Right cardiac atrium (tissue), 5 donors: ENCODE measurements at regions not wholly inside any gene's neighbourhood (a gene's known extent, or its start where the extent isn't known, plus 50 kb on each side); places are given as distances from the start of the nearest gene placed in this dataset.

Experiments used
- ATAC-seq, 2 donors: fragments of 200-7000 bp; cut with Tn5 transposase; one replicate each; pipeline versions ENCODE4 v1.8.0 to v1.9.1; 2020; ENCODE audit warnings: moderate library complexity in 2 of 2, mild to moderate bottlenecking in 1 of 2
- DNase-seq, 3 donors: peaks; one replicate each; pipeline ENCODE4 v3.0.0-alpha.2; 2020
- H3K27ac ChIP-seq: one replicate; pipeline ENCODE4 v1.5.1; 2013; ENCODE audit warnings: mild to moderate bottlenecking, low read length, control low read depth, moderate library complexity
- H3K27me3 ChIP-seq: one replicate; pipeline ENCODE4 v1.6.1; 2013; ENCODE audit not compliant: control insufficient read depth, insufficient read depth
- H3K4me1 ChIP-seq: one replicate; pipeline ENCODE4 v1.6.1; 2013; ENCODE audit warnings: low read length; ENCODE audit not compliant: control insufficient read depth, insufficient read depth
- H3K4me3 ChIP-seq: one replicate; pipeline ENCODE4 v1.5.1; 2013; ENCODE audit warnings: low read length, control low read depth
- H3K9me3 ChIP-seq: one replicate; pipeline ENCODE4 v1.6.1; 2013; ENCODE audit warnings: low read length; ENCODE audit not compliant: control insufficient read depth
- WGBS: extraction: QIAGEN DNeasy Blood & Tissue Kit; methylation state at CpG from one replicate; pipeline ENCODE4 v1.1.7; 2013; 5-methylcytosine and 5-hydroxymethylcytosine counted together
- intact Hi-C, 4 donors: fragments of 100-400 bp; cut with DNase I; formaldehyde crosslinking; loops; one replicate each; pipeline versions ENCODE4 v1.11.0 to v1.14.0; 2022 to 2023
- donor health status: healthy with polysubstance abuse.
- donor health status: DM: no; HTN: yes; CAD: no.
- donor health status: DM: no; HTN: no; CAD: no.
- donor health status: DM: no; HTN: yes; CAD: no; lungs with severe emphysema.
- donor health status: DM: yes; HTN: yes; CAD: no.

- WGBS, result 39% methylated on average over 2 of the region's 2 CpGs
- Histone ChIP-seq H3K4me3 (no peak overlapping the region), H3K27ac (no peak overlapping the region), H3K4me1 (peaks cover 2% of the 10 kb centered on the region), H3K9me3 (no peaks in the 10 kb centered on the region), H3K27me3 (no peaks in the 10 kb centered on the region)
- intact Hi-C loops, result no loop called here
- DNase-seq (no peak), ATAC-seq (peak in 1 of 2 donors; percentile 16)
Measured at GRCh38 chr4:15352524-15352923, 75.3 kb upstream of the C1QTNF7 start.

GRCh38 chr4:15353207-15353606 is 74.6 kb upstream of the C1QTNF7 start:
- Histone ChIP-seq H3K4me1 (peaks cover 2% of the 10 kb centered on the region), H3K27me3 (no peaks in the 10 kb centered on the region), H3K9me3 (no peaks in the 10 kb centered on the region), H3K4me3 (no peak overlapping the region), H3K27ac (no peak overlapping the region)
- DNase-seq (no peak), ATAC-seq (no peak)
- intact Hi-C loops, result no loop called here
- 50% methylated on average over 3 of the region's 3 CpGs for WGBS

GRCh38 chr4:15354371-15355297 is 73.2 kb upstream of the C1QTNF7 start:
- no peak for DNase-seq
- Histone ChIP-seq H3K27ac (no peak overlapping the region), H3K4me3 (no peak overlapping the region), H3K4me1 (peaks cover 2% of the 10 kb centered on the region), H3K27me3 (no peaks in the 10 kb centered on the region), H3K9me3 (no peaks in the 10 kb centered on the region)
- intact Hi-C loops, result no loop called here
- WGBS, result 86% methylated on average over 8 of the region's 8 CpGs
- ATAC-seq, result peak in 1 of 2 donors; percentile 19

- ATAC-seq (no peak), DNase-seq (no peak)
- 97% methylated on average over 2 of the region's 2 CpGs for WGBS
- H3K9me3 ChIP-seq, result no peaks in the 10 kb centered on the region
- intact Hi-C loops, result no loop called here
- H3K4me3 ChIP-seq, result no peak overlapping the region
- H3K27ac ChIP-seq, result no peak overlapping the region
- H3K4me1 ChIP-seq, result no peaks in the 10 kb centered on the region
- no peaks in the 10 kb centered on the region for H3K27me3 ChIP-seq
Measured at GRCh38 chr4:15361529-15361928, 66.3 kb upstream of the C1QTNF7 start.

GRCh38 chr4:15362541-15362940 is 65.3 kb upstream of the C1QTNF7 start:
- no peak for DNase-seq
- Histone ChIP-seq H3K27me3 (no peaks in the 10 kb centered on the region), H3K27ac (no peak overlapping the region), H3K4me3 (no peak overlapping the region), H3K4me1 (no peaks in the 10 kb centered on the region), H3K9me3 (no peaks in the 10 kb centered on the region)
- ATAC-seq, result no peak
- WGBS, result 75% methylated on average over 2 of the region's 2 CpGs
- intact Hi-C loops, result no loop called here

GRCh38 chr4:15364183-15364582 is 63.6 kb upstream of the C1QTNF7 start:
- DNase-seq, result no peak
- no peaks in the 10 kb centered on the region for H3K9me3 ChIP-seq
- no peak overlapping the region for H3K4me3 ChIP-seq
- no peaks in the 10 kb centered on the region for H3K4me1 ChIP-seq
- H3K27me3 ChIP-seq, result no peaks in the 10 kb centered on the region
- H3K27ac ChIP-seq, result no peak overlapping the region
- ATAC-seq, result no peak
- intact Hi-C loops, result no loop called here

- ATAC-seq (no peak), DNase-seq (no peak)
- Histone ChIP-seq H3K27ac (no peak overlapping the region), H3K4me1 (no peaks in the 10 kb centered on the region), H3K4me3 (no peak overlapping the region), H3K27me3 (no peaks in the 10 kb centered on the region), H3K9me3 (no peaks in the 10 kb centered on the region)
- intact Hi-C loops, result no loop called here
- 16% methylated on average over 1 of the region's 1 CpG for WGBS
Measured at GRCh38 chr4:15365641-15366040, 62.2 kb upstream of the C1QTNF7 start.

- Histone ChIP-seq H3K27me3 (no peaks in the 10 kb centered on the region), H3K4me1 (no peaks in the 10 kb centered on the region), H3K9me3 (no peaks in the 10 kb centered on the region), H3K4me3 (no peak overlapping the region), H3K27ac (no peak overlapping the region)
- DNase-seq (no peak), ATAC-seq (no peak)
- intact Hi-C loops, result no loop called here
- WGBS, result 55% methylated on average over 1 of the region's 1 CpG
Measured at GRCh38 chr4:15366721-15367120, 61.1 kb upstream of the C1QTNF7 start.

GRCh38 chr4:15368856-15369255 is 59.0 kb upstream of the C1QTNF7 start:
- no peak overlapping the region for H3K4me3 ChIP-seq
- H3K27ac ChIP-seq, result no peak overlapping the region
- 82% methylated on average over 3 of the region's 3 CpGs for WGBS
- H3K27me3 ChIP-seq, result no peaks in the 10 kb centered on the region
- H3K4me1 ChIP-seq, result no peaks in the 10 kb centered on the region
- intact Hi-C loops, result no loop called here
- DNase-seq (no peak), ATAC-seq (no peak)
- no peaks in the 10 kb centered on the region for H3K9me3 ChIP-seq

GRCh38 chr4:15370296-15370695 is 57.5 kb upstream of the C1QTNF7 start:
- intact Hi-C loops, result no loop called here
- Histone ChIP-seq H3K27me3 (no peaks in the 10 kb centered on the region), H3K4me3 (no peak overlapping the region), H3K4me1 (no peaks in the 10 kb centered on the region), H3K9me3 (no peaks in the 10 kb centered on the region), H3K27ac (no peak overlapping the region)
- ATAC-seq, result no peak
- no peak for DNase-seq

GRCh38 chr4:15373363-15373762 is 54.5 kb upstream of the C1QTNF7 start:
- no peaks in the 10 kb centered on the region for H3K9me3 ChIP-seq
- intact Hi-C loops, result no loop called here
- no peaks in the 10 kb centered on the region for H3K27me3 ChIP-seq
- no peak overlapping the region for H3K27ac ChIP-seq
- H3K4me1 ChIP-seq, result no peaks in the 10 kb centered on the region
- ATAC-seq (peak in 1 of 2 donors; percentile 48), DNase-seq (no peak)
- WGBS, result 76% methylated on average over 3 of the region's 3 CpGs
- H3K4me3 ChIP-seq, result no peak overlapping the region

GRCh38 chr4:15374656-15375055 is 53.2 kb upstream of the C1QTNF7 start:
- peak in 1 of 2 donors; percentile 44 for ATAC-seq
- no peaks in the 10 kb centered on the region for H3K9me3 ChIP-seq
- peak overlapping the region; percentile 66 for H3K27ac ChIP-seq
- intact Hi-C loops, result no loop called here
- H3K4me1 ChIP-seq, result no peaks in the 10 kb centered on the region
- DNase-seq, result no peak
- no peaks in the 10 kb centered on the region for H3K27me3 ChIP-seq
- H3K4me3 ChIP-seq, result peak overlapping the region; percentile 40
- 61% methylated on average over 8 of the region's 8 CpGs for WGBS
